Peyer's patch (tissue), 4 donors: ENCODE measurements at regions not wholly inside any gene's neighbourhood (a gene's known extent, or its start where the extent isn't known, plus 50 kb on each side); places are given as distances from the start of the nearest gene placed in this dataset.

Source experiments
- DNase-seq, 3 donors: peaks; one replicate each; pipeline ENCODE4 v3.0.0-alpha.2; 2017 to 2019
- H3K27ac ChIP-seq, 4 donors: fragments of 200-600 bp; sonication (generic); one replicate each; pipeline ENCODE4 v1.5.1; 2016 to 2019
- H3K27me3 ChIP-seq, 2 donors: fragments of 200-600 bp; sonication (generic); one replicate each; pipeline ENCODE4 v1.5.1; 2019
- H3K36me3 ChIP-seq, 3 donors: fragments of 200-600 bp; sonication (generic); one replicate each; pipeline ENCODE4 v1.5.1; 2016 to 2019
- H3K4me1 ChIP-seq, 4 donors: fragments of 200-600 bp; sonication (generic); one replicate each; pipeline ENCODE4 v1.5.1; 2016 to 2019
- H3K4me3 ChIP-seq, 4 donors: fragments of 200-600 bp; sonication (generic); 1 replicate in 3 of 4; 2 replicates in 1 of 4; pipeline ENCODE4 v1.5.1; 2016 to 2019; ENCODE audit warnings: mild to moderate bottlenecking in 1 of 4
- H3K9me3 ChIP-seq, 4 donors: fragments of 200-600 bp; sonication (generic); one replicate each; pipeline ENCODE4 v1.5.1; 2016 to 2019; ENCODE audit warnings: mild to moderate bottlenecking in 1 of 4
- CTCF ChIP-seq, 6 experiments: fragments of 450-650 bp in 4 of 6; fragments of 200-600 bp in 2 of 6; sonication (generic) in 1 of 6; IDR thresholded peaks; one replicate each; pipeline ENCODE4 v1.5.1; 2017 to 2019; ENCODE audit warnings: antibody characterized with exemption in 6 of 6, mild to moderate bottlenecking in 3 of 6, moderate library complexity in 1 of 6
- POLR2A ChIP-seq, 2 donors: fragments of 450-650 bp; IDR thresholded peaks; one replicate each; pipeline ENCODE4 v1.5.1; 2017; ENCODE audit warnings: antibody characterized with exemption in 2 of 2, mild to moderate bottlenecking in 2 of 2, moderate library complexity in 2 of 2

- no peak for DNase-seq
- Histone ChIP-seq H3K9me3 (no peaks in the 10 kb centered on the region), H3K27ac (no peak overlapping the region), H3K27me3 (no peaks in the 10 kb centered on the region), H3K4me3 (no peak overlapping the region), H3K4me1 (peaks cover 0 to 5% (median 0%) of the 10 kb centered on the region in 4 donors), H3K36me3 (no peaks in the 10 kb centered on the region)
- no peak for TF ChIP-seq CTCF (IDR thresholded peaks at IDR 0.05)
- no peak for TF ChIP-seq POLR2A (IDR thresholded peaks at IDR 0.05)
Observed at GRCh38 chr2:205860885-205861284, 178.6 kb downstream of the NRP2 start.

- TF ChIP-seq POLR2A (IDR thresholded peaks at IDR 0.05) (no peak), CTCF (IDR thresholded peaks at IDR 0.05) (no peak)
- Histone ChIP-seq H3K4me1 (peaks cover 0 to 5% (median 0%) of the 10 kb centered on the region in 4 donors), H3K9me3 (no peaks in the 10 kb centered on the region), H3K27ac (no peak overlapping the region), H3K27me3 (no peaks in the 10 kb centered on the region), H3K36me3 (no peaks in the 10 kb centered on the region), H3K4me3 (no peak overlapping the region)
- no peak for DNase-seq
Observed at GRCh38 chr2:205860181-205860580, 177.9 kb downstream of the NRP2 start.

- Histone ChIP-seq H3K4me1 (peaks cover 0 to 5% (median 0%) of the 10 kb centered on the region in 4 donors), H3K27me3 (no peaks in the 10 kb centered on the region), H3K27ac (no peak overlapping the region), H3K4me3 (no peak overlapping the region), H3K36me3 (no peaks in the 10 kb centered on the region), H3K9me3 (no peaks in the 10 kb centered on the region)
- TF ChIP-seq CTCF (IDR thresholded peaks at IDR 0.05): no peak
- no peak for TF ChIP-seq POLR2A (IDR thresholded peaks at IDR 0.05)
- peak in 2 of 3 donors; percentile 52 to 55 for DNase-seq
Observed at GRCh38 chr2:205858881-205859441, 176.7 kb downstream of the NRP2 start.

GRCh38 chr2:205858275-205858674 is 176.0 kb downstream of the NRP2 start:
- Histone ChIP-seq H3K4me1 (peaks cover 0 to 5% (median 0%) of the 10 kb centered on the region in 4 donors), H3K27me3 (no peaks in the 10 kb centered on the region), H3K36me3 (no peaks in the 10 kb centered on the region), H3K9me3 (no peaks in the 10 kb centered on the region), H3K4me3 (no peak overlapping the region), H3K27ac (no peak overlapping the region)
- no peak for DNase-seq
- no peak for TF ChIP-seq CTCF (IDR thresholded peaks at IDR 0.05)
- TF ChIP-seq POLR2A (IDR thresholded peaks at IDR 0.05): no peak

- no peaks in the 10 kb centered on the region for H3K9me3 ChIP-seq
- H3K27ac ChIP-seq: no peak overlapping the region
- peaks cover 0 to 5% (median 0%) of the 10 kb centered on the region in 4 donors for H3K4me1 ChIP-seq
- no peaks in the 10 kb centered on the region for H3K36me3 ChIP-seq
- H3K27me3 ChIP-seq: no peaks in the 10 kb centered on the region
- H3K4me3 ChIP-seq: no peak overlapping the region
- DNase-seq: no peak
- TF ChIP-seq POLR2A (IDR thresholded peaks at IDR 0.05) (no peak), CTCF (IDR thresholded peaks at IDR 0.05) (no peak)
Observed at GRCh38 chr2:205857520-205858237, 175.4 kb downstream of the NRP2 start.
